IPS-20b (cell line): ENCODE measurements at regions not wholly inside any gene's neighbourhood (a gene's known extent, or its start where the extent isn't known, plus 50 kb on each side); places are given as distances from the start of the nearest gene placed in this dataset.

ENCODE experiments used
- H3K27ac ChIP-seq: one replicate; pipeline ENCODE4 v1.5.1; 2013; ENCODE audit warnings: low read length
- H3K27me3 ChIP-seq: 2 replicates; pipeline ENCODE4 v1.6.1; 2013; ENCODE audit warnings: mild to moderate bottlenecking, low read length, inconsistent platforms; ENCODE audit not compliant: insufficient read depth
- H3K36me3 ChIP-seq: 2 replicates; pipeline ENCODE4 v1.6.1; 2013; ENCODE audit warnings: low read depth, mild to moderate bottlenecking, inconsistent platforms, low read length, moderate library complexity; ENCODE audit not compliant: insufficient read depth
- H3K4me1 ChIP-seq: 2 replicates; pipeline ENCODE4 v1.6.1; 2013; ENCODE audit warnings: mild to moderate bottlenecking, control low read depth, inconsistent platforms, low read length, moderate library complexity; ENCODE audit not compliant: insufficient read depth
- H3K4me3 ChIP-seq: 2 replicates; pipeline ENCODE4 v1.5.1; 2013; ENCODE audit warnings: mild to moderate bottlenecking, low read length, inconsistent platforms
- H3K9ac ChIP-seq: 2 replicates; pipeline ENCODE4 v1.6.1; 2013; ENCODE audit warnings: low read depth, mild to moderate bottlenecking, inconsistent platforms, low read length, moderate library complexity
- H3K9me3 ChIP-seq: 2 replicates; pipeline ENCODE4 v1.6.1; 2013; ENCODE audit warnings: mild to moderate bottlenecking, low read depth, low read length, inconsistent platforms; ENCODE audit not compliant: insufficient read depth

DNA sequence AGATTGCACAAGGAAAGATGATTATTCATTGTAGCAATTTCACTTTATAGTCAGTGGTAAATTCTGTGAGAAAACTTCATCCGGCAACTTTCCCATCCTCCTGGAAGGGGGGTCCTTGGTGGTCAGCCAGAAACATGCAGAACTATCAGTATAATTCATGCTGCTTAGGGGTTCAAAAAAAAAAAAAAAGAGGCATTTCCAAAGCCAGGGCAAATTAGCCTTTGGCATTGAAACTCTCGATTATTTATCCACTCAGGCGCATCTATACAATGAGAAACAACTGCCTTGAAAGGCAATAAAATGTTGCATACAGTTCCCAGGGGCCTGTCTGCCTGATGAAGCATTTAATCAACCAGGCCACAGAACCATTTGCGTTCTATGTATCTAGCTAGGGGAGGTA, 263.3 kb downstream of the TMEM167A start:
- H3K9ac ChIP-seq = no peak overlapping the region
- H3K27me3 ChIP-seq = no peaks in the 10 kb centered on the region
- H3K9me3 ChIP-seq = no peaks in the 10 kb centered on the region
- H3K4me1 ChIP-seq = peaks cover 10% of the 10 kb centered on the region; the same call in 1 of the 2 replicates
- no peak overlapping the region for H3K27ac ChIP-seq
- no peaks in the 10 kb centered on the region for H3K36me3 ChIP-seq
- no peak overlapping the region for H3K4me3 ChIP-seq

DNA sequence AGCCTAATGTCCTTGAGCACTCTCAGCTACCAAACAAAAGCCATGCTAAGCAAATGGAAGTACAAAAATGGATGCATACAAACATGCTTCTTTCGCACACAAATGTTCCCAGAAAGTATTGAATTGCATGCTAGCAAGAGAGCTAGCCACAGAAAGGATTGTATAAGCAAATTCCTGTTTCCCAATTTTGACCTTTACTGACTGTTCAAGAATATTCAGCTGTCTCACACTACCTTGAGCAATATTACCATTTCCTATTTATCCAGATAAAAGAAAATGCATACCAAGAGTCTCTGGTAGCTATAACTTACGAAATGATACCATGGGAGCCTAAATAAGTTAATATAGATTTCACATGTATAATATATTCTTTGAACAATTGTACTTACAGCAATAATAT, 264.6 kb downstream of the TMEM167A start:
- Histone ChIP-seq H3K9me3 (no peaks in the 10 kb centered on the region), H3K9ac (no peak overlapping the region)

DNA sequence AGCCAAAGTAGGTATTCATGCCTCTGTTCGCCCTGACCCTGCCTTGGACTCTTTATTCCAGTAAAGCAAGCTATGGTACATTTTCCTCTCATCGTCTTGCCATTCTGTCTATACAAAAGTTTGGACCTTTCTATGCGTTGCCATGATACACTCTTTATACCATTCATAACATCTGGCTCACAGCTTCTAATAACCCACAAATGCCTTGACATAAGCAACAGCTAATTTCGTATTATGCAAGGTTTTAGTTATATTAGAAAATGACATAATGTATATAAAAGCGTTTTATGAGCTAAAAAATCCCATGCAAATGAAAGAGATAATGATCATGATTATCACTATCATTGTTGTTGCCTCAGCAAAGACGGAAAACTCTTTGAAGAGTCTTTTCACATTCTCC, 265.7 kb downstream of the TMEM167A start:
- Histone ChIP-seq H3K27me3 (no peaks in the 10 kb centered on the region), H3K9me3 (no peaks in the 10 kb centered on the region), H3K9ac (no peak overlapping the region), H3K4me3 (no peak overlapping the region), H3K4me1 (peaks cover 10% of the 10 kb centered on the region; the same call in 1 of the 2 replicates), H3K27ac (no peak overlapping the region), H3K36me3 (no peaks in the 10 kb centered on the region)

More for the DNA sequence above, 264.6 kb downstream of the TMEM167A start:
- H3K36me3 ChIP-seq = no peaks in the 10 kb centered on the region
- peaks cover 10% of the 10 kb centered on the region; the same call in 1 of the 2 replicates for H3K4me1 ChIP-seq
- H3K27ac ChIP-seq = no peak overlapping the region
- no peak overlapping the region for H3K4me3 ChIP-seq
- no peaks in the 10 kb centered on the region for H3K27me3 ChIP-seq

DNA sequence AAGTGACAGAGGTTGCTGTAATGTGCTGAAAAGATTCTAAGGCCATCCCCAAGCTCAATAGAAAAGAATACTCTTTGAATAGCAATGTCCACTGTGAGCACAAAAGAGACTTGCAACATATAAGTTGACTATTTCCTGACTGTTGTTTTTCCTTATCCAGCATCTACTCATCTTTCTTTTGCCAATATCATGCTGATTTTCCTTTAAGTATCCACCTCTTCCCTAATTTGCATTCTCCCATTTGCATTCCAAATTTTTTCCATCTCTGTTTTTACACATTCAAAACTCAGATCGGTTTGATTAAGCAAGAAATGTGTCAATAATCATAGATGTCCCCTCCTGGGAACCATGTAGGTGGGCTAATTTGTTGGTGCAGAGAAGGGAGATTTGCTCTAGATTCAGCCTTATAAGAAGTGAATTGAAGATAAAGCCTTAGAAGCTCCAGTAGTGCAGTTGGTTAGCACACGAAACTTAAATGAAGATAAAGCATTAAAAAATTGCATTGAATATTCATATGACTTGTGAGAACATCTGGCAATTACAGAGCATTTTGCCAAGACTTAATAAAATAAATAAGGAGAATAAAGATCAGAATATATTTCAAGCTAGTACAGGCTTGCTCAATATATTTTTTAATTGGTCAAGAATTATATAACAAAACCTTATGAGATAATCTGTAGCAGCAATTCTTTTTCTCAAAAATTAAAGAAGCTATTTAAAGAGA, 267.6 kb downstream of the TMEM167A start:
- Histone ChIP-seq H3K9ac (no peak overlapping the region), H3K27ac (no peak overlapping the region), H3K4me1 (peaks cover 12% of the 10 kb centered on the region; the same call in 1 of the 2 replicates), H3K9me3 (no peaks in the 10 kb centered on the region), H3K36me3 (no peaks in the 10 kb centered on the region), H3K27me3 (no peaks in the 10 kb centered on the region), H3K4me3 (no peak overlapping the region)

DNA sequence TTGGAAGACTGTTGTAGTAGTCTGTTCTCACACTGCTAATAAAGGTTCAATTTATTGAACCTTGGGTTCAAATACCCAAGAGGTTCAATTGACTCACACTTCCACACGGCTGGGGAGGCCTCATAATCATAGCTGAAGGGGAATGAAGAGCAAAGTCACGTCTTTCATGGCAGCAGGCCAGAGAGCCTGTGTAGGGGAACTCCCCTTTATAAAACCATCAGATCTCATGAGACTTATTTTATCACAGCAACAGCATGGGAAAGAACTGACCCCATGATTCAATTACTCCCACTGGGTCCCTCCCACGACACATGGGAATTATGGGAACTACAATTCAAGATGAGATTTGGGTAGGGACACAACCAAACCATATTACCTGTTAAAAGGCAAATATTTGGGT, 268.2 kb downstream of the TMEM167A start:
- Histone ChIP-seq H3K27me3 (no peaks in the 10 kb centered on the region), H3K4me1 (peaks cover 17% of the 10 kb centered on the region; the same call in 1 of the 2 replicates), H3K9me3 (no peaks in the 10 kb centered on the region), H3K36me3 (no peaks in the 10 kb centered on the region), H3K4me3 (no peak overlapping the region), H3K9ac (no peak overlapping the region), H3K27ac (no peak overlapping the region)

DNA sequence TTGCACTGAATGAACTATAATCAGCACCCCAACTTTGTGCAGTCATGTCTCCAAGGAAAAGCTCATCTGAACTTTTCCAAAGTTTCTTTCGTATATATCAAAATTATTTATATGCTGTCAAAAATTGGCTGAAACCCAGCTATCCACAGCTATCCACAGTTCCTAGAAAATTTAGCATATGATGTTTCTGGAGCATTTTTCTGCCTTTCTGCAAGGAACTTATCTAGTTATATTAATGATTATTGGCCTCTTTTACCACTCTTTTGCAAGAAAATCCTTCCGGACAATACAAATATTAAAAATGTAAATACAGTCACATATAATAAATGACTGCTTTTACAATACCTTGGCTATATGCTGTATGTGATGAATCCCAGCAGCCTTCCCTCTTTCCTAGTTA, 270.2 kb downstream of the TMEM167A start:
- no peaks in the 10 kb centered on the region for H3K27me3 ChIP-seq
- no peaks in the 10 kb centered on the region for H3K9me3 ChIP-seq
- H3K36me3 ChIP-seq = no peaks in the 10 kb centered on the region
- no peak overlapping the region for H3K9ac ChIP-seq
- no peak overlapping the region for H3K4me3 ChIP-seq
- H3K4me1 ChIP-seq = peaks cover 8% of the 10 kb centered on the region; the same call in 1 of the 2 replicates
- no peak overlapping the region for H3K27ac ChIP-seq

DNA sequence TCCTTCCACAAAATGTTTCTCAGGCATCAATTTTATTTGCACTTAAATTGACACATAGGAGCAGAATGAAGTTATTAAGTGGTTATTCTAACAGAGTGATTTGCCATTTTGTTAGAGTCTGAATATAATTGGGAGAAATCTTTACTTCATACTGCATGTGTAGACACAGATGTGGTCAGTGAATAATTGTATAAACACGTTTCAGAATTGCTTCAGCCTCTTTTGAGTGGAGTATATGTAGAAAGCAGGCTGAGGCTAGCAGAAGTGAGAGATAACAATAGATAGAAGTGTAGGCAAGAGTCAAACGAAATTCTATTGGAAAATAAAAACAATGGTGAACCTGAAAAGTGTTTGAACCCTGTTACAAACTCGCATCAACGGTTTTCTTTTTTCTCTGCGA, 270.7 kb downstream of the TMEM167A start:
- Histone ChIP-seq H3K36me3 (no peaks in the 10 kb centered on the region), H3K4me1 (peaks cover 8% of the 10 kb centered on the region; the same call in 1 of the 2 replicates), H3K9me3 (no peaks in the 10 kb centered on the region), H3K27ac (no peak overlapping the region), H3K27me3 (no peaks in the 10 kb centered on the region), H3K4me3 (no peak overlapping the region), H3K9ac (no peak overlapping the region)

DNA sequence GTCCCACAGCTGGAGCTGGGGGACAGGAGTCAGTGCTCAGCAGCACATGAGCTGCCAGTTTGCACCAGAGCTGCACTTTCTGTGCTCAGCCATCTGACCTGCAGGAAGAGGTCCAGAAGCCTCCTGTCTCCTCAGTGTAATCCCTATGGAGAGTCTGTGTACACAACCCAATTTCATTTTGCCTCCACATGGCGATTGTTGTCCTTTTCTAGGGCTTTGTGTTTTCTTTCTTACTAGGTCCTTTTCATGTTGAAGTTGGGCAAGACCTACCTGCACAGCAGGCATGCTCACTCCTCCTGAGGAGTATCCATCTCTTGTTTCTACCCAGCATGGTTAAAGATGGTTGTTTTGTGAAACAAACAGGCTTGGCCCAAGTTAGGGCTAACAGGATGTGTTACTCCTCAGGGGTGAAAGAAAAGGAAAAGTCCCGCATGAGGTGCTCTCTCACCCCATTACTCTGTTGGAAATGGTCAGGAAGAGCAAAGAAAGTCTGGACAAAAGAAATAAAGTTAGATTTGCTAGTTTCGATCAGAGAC, 273.0 kb downstream of the TMEM167A start:
- no peaks in the 10 kb centered on the region for H3K9me3 ChIP-seq
- no peak overlapping the region for H3K9ac ChIP-seq
- no peaks in the 10 kb centered on the region for H3K36me3 ChIP-seq
- no peaks in the 10 kb centered on the region for H3K27me3 ChIP-seq
- H3K4me3 ChIP-seq = no peak overlapping the region
- H3K4me1 ChIP-seq = peaks cover 8% of the 10 kb centered on the region; the same call in 1 of the 2 replicates
- no peak overlapping the region for H3K27ac ChIP-seq

DNA sequence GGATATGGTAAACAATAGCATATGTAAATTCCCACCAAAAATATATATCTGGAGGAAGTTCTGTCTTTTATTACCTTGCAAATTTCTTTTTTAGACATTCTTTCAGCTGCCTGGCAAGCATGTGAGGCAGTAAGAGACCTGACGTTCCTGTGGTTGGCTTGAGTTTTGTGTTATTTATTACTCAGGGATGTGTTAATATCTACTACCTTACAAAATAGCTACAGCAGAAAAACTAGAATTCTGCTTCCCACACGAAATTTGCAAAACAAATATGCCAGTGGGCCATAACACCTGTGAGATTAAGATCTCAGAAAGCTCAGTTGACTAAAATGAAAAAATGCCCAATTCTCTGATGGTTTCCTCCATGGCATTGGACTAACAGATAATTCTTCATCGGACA, 274.2 kb downstream of the TMEM167A start:
- Histone ChIP-seq H3K27me3 (no peaks in the 10 kb centered on the region), H3K9me3 (no peaks in the 10 kb centered on the region), H3K4me1 (peaks cover 8% of the 10 kb centered on the region; the same call in 1 of the 2 replicates), H3K4me3 (no peak overlapping the region), H3K27ac (no peak overlapping the region), H3K9ac (no peak overlapping the region), H3K36me3 (no peaks in the 10 kb centered on the region)

DNA sequence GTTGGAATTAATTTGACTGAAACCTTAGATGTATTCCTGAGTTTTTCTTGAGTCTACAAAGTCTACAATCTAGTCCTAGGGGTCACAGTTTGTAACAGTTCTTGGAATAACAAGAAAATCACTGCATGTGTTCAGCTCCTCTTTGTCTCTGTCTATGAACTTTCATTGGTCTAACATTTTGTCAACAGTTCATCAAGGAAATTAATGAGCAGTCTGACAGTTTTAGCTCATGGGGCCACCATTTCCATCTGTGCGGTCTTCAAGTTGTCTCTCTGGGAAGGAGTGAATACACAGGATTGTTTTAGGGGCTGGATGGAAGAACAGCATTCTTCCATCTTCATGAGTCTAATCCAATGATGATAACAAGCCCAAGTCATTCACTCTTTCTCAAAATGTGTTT, 276.4 kb downstream of the TMEM167A start:
- H3K36me3 ChIP-seq = no peaks in the 10 kb centered on the region
- no peak overlapping the region for H3K27ac ChIP-seq
- H3K27me3 ChIP-seq = no peaks in the 10 kb centered on the region
- H3K4me3 ChIP-seq = no peak overlapping the region
- no peak overlapping the region for H3K9ac ChIP-seq
- peaks cover 18% of the 10 kb centered on the region; the same call in 1 of the 2 replicates for H3K4me1 ChIP-seq
- no peaks in the 10 kb centered on the region for H3K9me3 ChIP-seq

DNA sequence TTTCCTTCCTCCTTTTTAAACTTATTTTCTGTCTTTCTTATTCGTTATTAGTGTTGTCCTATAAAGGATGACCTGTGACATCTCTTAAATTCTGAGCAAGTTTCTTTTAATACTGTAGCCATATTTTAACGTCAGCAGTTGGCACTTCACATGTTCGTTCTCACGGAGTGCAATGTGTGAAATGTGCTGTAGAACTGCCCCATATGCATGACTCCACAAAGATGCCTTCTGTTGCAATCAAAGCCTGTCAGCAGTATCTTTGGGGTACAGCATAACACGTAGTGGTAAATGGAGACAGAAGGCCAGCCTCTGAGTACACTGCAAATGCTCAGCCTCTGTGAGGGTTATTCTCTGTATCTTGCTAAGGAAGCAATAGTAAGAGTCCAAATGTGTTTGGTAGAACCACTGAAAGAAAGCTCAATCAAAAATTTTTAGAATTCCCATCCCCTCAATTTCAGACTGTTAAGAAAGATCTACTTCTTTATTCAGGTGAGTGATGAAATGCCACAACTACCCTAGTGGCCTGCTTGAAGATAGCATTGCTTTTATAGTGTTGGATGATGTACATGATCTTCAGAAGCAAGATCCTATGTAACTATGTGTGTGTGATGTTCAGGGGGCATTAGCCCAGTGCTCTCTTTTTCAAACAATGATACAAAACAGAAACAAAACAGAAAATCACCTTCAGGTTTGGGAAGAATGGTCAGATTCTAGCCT, 277.7 kb downstream of the TMEM167A start:
- Histone ChIP-seq H3K27ac (no peak overlapping the region), H3K9me3 (no peaks in the 10 kb centered on the region), H3K27me3 (no peaks in the 10 kb centered on the region), H3K36me3 (no peaks in the 10 kb centered on the region), H3K4me3 (no peak overlapping the region), H3K9ac (no peak overlapping the region), H3K4me1 (peaks cover 21% of the 10 kb centered on the region; the same call in 1 of the 2 replicates)

DNA sequence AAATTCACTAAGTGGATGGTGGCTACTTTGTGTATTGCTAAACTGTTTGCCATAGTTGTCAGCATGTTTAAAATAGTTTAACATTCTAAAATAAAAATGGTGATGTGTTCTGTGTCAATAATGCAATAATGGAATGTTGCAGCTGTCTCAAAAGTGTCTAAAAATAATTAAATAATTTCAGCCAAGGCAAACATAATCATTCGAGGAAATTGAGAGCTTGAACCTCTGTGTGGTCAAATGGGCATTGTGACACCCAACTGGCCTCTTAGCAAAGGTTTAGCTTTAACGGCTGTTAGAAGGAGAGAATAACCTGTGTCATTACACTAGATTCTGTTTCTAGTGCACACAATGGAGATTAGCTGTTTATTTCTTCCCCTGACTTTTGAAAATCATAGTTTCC, 278.5 kb downstream of the TMEM167A start:
- no peak overlapping the region for H3K9ac ChIP-seq
- H3K27me3 ChIP-seq = no peaks in the 10 kb centered on the region
- no peaks in the 10 kb centered on the region for H3K36me3 ChIP-seq
- peaks cover 20% of the 10 kb centered on the region; the same call in 1 of the 2 replicates for H3K4me1 ChIP-seq
- H3K9me3 ChIP-seq = no peaks in the 10 kb centered on the region
- no peak overlapping the region for H3K4me3 ChIP-seq
- H3K27ac ChIP-seq = no peak overlapping the region
